NCI-H748 (cell line): ENCODE measurements at regions not wholly inside any gene's neighbourhood (a gene's known extent, or its start where the extent isn't known, plus 50 kb on each side); places are given as distances from the start of the nearest gene placed in this dataset.
"Not testable (repeated sequence)": the region's sequence is repeated elsewhere in the genome, so short reads cannot be mapped to it uniquely, and the experiment has no call there.

Experiments
- DNase-seq: peaks from one replicate; lab custom pipeline; 2025; ENCODE audit not compliant: unreplicated experiment; lab: John Stamatoyannopoulos, UW

DNA sequence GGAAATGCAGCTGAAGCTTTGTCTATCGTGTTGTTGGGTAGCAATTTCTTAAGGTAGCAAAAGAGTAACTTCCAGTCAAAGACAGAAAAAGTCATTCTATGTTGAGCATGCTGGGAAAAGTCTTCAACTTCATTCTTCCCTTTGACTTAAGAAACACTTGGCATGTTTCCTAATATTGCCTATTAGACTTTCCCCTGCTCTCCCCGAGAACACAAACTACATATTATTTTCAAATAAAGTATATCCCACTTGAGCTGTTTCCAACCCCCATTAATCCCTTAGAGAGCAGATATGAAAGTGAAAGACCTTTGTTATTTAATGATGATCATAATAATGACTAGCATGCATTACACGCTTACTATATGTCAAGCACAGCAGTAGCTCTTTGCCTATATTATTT, 136.0 kb upstream of the SPOPL start:
- DNase-seq: no peak

DNA sequence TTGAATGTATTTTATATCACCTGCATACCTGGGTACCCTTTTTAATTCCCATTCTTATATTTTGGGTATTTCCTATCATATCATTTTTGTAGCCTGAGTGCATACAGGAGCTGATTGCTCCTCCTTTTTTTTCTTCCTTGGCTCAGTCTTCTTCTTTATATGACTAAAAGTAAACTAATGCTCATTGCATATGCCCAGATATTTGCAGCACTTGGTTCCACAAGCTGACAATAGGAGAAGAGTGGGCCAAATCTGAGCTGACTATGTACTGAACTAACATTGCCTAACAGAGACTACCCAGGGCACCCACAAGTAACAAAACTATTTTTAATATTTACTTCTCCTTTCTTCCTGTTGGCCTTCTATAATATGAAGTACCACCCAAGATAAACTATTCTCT, 131.7 kb upstream of the SPOPL start:
- no peak for DNase-seq

DNA sequence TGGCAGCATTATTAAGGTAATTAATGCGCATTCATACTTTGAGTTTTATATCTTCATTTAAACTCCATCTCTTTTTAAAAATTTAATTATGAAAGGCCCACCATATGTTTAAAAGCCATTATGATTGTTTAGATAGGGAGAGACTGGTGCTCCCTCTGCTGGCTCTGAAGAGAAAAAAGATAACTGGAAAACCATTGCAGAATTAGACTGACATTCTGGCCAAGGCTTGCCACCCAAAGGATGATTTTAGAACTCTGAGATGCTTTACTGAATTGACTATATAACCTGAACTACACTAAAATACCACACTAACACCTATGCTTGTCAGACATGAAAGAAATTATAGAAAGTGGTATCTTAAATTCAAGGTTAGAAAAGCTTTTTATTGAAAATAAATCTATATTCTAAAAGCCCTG, 127.6 kb upstream of the SPOPL start:
- DNase-seq: peak; percentile 40

DNA sequence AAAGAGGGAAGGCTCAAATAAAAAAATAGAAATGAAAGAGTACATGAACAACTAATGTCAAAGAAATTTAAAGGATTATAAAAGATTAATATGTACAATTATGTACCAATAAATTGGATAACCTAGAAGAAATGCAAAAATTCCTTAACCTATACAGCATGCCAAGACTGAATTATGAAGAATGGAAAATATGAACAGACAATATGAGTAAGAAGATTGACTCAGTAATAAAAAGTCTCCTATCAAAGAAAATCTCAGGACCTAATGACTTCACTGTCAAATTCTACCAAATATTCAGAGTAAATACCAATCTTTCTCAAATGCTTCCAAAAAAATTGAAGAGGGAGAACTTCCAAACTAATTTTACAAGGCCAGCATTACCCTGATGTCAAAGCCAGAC, 120.2 kb upstream of the SPOPL start:
- no peak for DNase-seq

DNA sequence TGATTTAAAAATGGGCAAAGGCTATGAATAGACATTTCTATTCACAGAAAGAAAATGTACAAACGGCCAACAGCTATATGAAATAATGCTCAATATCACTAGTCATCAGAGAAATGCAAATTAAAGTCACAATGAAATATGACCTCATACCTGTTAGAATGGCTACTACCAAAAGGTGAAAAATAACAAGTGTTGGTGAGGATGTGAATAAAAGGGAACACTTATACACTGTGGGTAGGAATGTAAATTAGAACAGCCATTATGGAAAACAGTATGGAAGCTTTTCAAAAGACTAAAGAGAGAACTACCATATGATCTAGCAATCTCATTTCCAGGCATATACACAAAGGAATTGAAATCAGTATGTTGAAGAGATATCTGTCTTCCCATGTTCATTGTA, 118.9 kb upstream of the SPOPL start:
- DNase-seq: no peak

DNA sequence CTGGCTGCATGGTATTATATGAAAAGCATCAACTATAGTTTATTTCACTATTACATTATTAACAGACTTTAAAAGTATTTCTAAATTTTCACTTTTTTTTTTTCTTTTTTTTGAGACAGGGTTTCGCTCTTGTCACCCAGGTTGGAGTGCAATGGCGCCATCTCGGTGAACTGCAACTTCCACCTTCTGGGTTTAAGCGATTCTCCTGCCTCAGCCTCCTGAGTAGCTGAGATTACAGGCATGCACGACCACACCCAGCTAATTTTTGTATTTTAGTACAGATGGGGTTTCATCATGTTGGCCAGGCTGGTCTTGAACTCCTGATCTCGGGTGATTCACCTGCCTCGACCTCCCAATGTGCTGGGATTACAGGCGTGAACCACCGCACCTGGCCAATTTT, 115.4 kb upstream of the SPOPL start:
- DNase-seq: not testable (repeated sequence)

DNA sequence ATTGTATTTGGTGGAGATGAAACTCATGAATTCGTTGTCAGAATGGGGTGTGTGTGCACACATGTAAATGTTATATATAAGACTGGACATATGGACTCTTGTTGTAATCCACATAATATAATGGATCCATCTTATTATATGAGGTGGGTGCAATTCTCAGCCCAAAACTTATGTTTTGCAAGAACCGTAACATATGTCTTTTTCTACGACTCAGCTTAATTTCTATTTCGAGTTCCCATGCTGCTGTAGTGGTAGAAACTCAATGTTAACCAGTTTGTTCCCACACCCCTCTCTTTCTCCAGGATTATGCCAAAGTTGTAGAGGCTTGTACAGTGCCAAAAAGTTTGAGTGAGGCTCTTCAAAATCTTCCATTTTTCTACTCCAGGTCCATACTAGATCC, 112.5 kb upstream of the SPOPL start:
- DNase-seq: no peak

DNA sequence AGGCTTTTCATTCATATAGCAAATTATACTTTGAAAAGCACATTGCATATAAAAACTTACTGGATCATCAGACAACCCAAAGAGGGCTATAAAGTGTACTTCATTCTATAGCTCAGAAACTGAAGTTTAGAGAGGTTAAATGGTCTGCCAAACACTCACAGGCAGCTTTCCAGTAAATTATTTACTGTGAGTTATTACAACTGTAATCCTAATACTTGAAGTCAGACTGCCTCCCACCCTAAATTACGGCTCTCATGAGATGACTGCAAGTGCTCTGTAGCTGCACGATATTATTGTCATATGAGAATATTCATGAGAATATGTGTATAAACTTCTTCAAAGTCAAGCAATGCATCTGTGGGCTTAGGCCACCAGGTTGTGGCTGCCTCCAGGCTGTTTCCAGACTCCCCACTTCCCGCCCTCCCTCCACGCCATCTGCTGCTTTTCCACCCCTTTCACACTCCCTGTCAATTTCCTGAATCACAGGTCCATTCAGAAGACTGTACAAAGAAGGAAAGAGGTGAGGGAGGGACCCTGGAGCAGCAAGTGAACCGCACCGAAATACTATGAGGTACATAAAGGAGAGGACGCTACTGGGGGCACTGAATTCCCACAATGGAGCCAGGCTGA, 111.1 kb upstream of the SPOPL start:
- no peak for DNase-seq

DNA sequence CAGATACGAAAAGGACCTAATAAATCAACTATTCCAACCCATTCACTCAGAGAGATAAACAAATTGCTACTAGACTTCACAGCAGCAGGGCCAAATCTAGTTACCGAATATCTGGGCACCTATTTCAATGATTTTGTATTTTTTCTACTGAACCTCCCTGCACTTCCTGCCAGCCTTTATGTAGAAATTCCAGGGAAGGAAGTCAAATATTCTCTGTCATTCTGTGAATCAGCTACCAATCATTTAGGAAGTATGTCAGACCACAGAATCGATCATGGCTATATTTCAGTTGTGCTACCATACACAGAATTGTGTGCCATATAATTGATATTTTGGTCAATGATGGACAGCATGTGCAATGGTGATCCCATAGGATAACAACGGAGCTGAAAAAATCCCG, 109.6 kb upstream of the SPOPL start:
- DNase-seq: no peak

DNA sequence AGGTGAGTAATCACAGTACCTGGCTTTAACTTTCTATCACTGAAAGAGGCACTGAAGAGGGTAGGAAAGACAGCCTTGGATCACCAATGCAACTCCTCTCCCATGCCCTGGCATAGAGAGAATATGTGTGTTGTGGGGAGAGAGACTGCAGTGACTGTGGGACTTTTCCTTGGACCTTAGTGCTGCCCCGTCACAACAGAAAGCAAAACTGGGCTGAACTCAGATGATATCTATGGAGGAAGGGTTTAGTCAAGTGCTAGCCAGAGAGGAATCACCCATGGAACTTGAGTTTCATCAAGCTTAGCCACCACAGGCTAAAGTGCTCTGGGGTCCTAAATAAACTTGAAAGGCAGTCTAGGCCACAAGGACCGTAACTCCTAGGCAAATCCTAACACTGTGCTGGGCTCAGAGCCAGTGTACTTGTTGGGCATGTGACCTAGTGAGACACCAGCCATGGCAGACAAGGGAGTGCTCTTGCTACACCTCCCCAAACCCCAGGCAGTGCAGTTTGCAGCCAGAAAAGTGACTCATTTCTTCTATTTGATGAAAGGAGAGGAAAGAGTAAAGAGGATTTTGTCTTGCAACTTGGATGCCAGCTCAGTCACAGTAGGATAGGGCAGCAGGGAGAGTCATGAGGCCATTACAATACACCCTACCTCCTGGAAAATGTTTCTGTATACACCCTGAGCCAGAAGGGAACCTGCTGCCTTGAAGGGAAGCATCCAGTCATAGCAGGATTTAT, 105.8 kb upstream of the SPOPL start:
- DNase-seq: no peak

DNA sequence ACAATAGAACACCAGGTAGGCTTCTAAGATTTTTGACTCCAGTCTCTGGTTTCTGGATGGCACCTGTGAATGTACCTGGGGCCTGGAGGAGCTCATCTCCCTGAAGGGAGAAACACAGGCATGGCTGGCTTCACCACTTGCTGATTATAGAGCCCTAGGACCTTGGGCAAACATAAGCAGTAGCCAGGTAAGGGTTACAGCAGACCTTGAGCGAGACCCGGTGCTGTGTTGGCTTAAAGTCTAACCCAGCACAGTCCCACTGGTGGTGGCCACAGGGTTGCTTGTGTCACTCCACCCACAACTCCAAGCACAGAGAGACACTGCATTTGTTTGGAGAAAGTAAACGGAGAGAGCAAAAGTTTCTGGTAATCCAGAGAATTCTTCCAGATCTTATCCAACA, 104.7 kb upstream of the SPOPL start:
- no peak for DNase-seq

DNA sequence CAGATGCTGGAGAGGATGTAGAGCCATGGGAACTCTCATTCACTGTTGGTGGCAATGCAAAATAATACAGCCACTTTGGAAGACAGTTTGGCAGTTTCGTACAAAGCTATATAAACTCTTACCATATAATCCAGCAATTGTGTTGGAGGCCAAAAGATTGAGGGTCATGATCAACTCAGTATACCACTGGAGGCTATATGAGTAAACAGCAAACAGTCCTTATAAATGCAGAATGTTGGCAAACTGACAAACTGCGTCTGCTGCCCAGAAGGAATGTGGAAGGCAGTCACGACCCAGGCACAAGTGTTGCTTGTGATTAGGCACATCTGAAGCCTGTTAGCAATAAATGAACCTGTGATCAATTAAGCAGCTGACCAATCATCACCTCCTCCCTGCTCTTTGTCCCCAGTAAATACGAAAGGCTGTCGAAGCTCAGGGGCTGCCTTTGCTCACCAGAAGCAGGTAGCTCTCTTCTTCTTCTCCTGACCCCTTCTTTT, 98.1 kb upstream of the SPOPL start:
- no peak for DNase-seq

DNA sequence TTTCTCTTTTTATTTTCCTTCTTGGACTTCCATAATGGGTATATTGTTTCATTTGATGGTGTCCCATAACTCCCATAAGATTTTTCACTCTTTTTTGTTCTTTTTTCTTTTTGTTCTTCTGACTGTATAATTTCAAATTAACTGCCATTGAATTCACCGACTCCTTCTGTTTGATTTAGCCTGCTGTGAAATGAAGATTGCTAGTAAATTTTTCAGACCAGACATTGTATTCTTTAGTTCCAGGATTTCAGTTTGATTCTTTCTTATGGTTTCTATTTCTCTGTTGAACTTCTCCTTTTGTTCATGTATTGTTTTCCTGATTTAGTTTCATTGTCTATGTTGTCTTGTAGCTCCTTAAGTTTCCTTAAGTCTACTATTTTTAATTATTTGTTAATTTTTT, 87.6 kb upstream of the SPOPL start:
- DNase-seq: no peak

DNA sequence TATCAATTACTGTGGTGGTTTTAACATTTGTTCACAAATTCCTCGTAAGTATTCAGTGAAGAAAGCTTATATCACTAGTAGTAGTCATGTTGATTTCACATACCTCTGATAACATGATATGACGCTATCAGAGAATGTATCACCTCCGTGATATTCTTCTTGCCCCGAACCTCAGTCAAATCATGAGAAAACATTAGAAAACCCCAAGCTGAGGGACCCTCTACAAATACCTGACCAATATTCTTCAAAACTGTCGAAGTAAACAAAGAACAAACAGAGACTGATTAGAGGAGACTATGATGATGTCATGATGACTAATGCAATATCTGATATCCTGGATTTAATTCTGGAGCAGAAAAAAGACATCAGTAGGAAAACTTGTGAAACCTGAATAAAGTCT, 85.6 kb upstream of the SPOPL start:
- DNase-seq: no peak

DNA sequence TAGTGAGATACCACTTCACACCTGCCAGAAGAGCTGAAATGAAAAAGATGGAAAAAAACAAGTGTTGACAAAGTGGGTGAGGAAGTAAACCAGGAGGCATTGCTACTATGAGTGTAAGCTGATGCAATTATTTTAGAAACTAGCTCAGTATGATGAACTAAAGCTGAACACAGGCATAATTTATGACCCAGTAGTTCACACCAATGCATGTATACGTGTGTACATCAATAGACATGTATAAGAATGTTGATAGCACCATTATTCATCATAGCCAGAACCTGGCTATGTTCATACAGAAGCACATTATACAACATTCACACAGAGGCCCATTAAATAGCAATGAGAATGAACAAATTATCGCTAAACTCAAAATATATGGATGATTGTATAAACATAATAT, 83.1 kb upstream of the SPOPL start:
- DNase-seq: no peak

DNA sequence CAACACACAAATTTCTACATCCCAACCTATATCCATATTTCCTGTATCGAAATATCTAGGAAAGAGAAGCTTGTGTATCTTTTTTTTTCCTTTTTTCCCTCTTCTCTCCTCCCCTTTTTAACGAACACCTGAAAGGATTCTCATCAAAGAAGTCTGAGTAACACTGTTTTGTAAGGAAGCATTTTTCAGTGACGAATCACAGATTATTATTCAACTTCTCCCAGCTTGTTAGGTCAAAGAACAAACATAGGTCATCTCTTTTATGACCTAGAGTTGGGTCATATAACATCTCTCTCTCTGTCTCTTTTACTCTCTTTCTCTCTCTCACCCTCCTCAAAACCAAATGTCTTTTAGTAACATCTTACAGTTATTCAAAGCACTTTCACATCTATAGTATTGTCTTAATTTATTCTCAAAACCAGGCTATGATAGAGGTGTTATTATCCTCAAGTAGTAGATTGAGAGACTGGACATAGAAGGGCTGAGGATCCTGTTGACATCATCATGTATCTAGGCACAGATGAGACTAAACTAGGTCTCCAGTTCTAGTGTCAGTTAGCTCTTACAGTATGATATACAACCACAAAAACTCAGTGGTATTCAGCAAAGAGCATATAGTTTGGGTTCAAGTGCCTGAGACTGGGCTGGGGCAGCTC, 80.1 kb upstream of the SPOPL start:
- DNase-seq: no peak

DNA sequence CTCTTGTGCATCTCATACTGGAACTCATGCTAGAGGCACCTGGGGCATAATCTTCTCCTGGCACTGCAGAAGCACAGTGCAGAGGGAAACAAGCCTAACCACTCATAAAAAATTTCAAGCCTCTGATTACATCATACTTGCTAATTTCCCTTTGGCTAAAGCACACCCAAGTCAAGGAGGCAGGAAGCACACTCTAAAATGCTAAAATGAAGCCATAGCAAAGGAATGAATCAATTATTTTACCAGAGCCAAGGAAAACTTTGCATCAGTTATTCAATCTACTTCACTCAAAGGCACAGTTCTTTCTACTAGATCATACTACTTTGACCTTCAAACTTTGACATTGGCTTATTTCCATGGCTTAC, 79.6 kb upstream of the SPOPL start:
- no peak for DNase-seq

DNA sequence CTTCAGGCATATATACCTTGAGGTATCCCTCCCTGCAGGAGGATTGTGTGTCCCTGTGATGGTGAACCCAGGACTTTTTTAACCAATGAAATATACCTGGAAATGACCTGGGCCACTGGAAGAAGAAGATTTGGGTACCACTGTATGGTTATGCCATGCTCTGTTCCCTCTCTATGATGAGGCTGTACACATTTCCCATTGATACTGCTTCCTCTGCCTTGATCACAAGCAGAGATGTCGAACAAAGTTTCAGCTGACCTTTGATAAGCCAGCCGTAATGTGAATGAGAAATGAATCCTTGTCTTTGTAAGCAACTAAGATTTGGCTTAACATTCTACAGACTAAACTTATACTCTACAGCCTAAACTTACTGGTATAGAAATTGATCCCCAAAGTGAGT, 78.4 kb upstream of the SPOPL start:
- no peak for DNase-seq

DNA sequence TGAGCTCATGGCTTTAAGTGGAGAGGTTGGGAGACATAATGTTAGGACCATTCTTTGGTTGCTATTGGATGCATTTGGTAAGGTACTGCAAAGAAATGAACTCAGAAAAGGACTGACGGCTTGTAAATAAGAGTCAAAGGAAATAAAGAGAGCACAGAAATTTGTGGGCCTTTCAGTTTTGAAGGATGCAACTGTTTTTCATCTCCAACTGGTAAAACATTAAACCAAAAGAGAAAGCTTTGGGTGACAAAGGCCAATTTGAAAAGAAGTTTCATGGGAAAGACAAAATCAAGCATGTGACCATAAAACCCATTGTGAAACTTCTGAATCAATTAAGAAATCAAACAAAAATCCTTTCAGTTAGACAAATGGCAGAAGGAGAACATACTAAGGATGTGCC, 77.8 kb upstream of the SPOPL start:
- DNase-seq: no peak

DNA sequence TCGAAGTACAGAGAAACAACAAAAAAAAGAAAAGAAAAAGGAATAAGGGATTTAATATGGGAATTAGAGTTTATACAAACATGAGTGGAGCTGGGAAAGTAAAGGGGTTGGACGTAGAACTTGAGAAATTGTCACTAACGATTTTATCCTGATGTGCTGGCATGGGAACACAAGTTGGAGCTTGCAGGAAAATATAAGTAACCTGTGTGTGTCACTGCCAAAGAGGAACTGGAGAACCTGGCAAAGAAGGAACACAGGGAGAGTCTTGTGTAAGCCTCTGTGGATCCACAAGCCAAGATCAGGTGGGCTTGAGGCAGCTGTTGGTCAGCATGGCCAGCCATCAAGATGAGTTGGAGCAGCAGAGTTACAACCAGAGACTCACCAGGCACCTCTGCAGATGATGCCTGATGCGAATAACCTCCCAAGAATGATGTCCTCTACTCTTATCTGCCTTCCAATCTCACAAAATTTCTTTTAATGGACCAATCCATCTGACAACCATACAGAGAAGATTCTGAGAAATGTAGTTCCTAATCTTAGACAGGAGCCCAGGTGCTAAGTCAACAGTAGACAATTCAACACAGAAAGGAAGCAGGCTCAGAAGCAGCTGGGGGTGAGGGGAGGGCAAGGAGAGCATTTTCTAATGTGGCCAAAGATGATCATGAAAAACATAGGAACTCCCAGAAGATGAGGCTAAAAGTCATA, 77.0 kb upstream of the SPOPL start:
- no peak for DNase-seq

DNA sequence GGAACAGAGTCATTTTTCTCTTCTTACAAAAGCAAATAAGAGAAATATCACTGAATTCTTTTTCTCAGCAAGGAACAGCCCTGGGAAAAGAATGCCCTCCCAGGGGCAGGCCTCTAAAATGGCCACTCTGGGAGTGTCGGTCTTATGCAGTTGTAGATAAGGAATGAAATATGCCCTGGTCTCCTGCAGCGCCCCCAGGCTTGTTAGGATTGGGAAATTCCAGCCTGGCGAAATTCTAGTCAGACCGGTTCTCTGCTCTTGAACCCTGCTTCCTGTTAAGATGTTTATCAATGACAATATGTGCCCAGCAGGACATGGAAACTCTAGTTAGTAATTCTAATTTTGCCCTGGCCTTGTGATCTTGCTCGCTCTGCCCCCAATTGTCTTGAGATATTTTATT, 75.5 kb upstream of the SPOPL start:
- DNase-seq: peak; percentile 22
